Activated T-cell treated with anti-CD3 and anti-CD28 coated beads, Interleukin-2, amount 50 U/mL, for 48 hours (primary cell): ENCODE measurements at regions not wholly inside any gene's neighbourhood (a gene's known extent, or its start where the extent isn't known, plus 50 kb on each side); places are given as distances from the start of the nearest gene placed in this dataset.
"Not testable (repeated sequence)": the region's sequence is repeated elsewhere in the genome, so short reads cannot be mapped to it uniquely, and the experiment has no call there.

ENCODE experiments used
- DNase-seq, 2 experiments: peaks; one replicate each; pipeline ENCODE4 v3.0.0-alpha.2; 2020

DNA sequence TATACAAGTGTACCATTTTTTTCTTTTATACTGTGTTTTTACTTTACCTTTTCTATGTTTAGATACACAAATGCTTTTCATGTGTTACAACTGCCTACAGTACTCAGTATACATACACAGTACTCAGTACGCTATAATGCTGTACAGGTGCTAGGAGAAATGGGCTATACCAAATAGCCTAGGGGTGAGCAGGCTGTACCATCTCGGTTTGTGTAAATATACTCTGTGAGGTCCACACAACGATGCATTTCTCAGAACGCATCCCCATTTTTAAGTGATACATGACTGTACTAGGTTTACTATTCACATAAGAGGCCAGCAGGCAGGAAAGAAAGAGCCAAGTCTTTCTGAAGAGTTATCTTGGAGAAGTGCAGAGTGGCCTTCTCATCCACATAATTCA lies 426.4 kb upstream of the MTPN start:
- DNase-seq, result no peak

DNA sequence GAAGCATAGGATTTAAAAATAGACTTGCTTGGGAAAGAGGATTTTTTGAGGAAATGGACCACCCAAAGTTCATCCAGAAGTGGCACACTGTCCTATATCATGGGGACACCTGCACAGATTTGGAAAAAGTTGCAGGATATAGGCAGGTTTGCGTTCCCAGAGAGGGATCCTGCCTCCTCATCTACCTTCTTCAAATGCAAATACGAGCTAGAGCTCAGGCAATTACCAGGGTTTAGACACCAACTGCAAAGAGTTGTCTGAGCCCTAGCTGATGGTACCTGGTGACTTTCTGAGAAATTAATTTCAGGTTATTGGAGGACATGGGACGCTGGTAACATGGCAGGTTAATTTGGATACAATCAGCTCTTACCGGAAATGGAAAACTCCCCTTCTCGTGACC lies 423.7 kb upstream of the MTPN start:
- DNase-seq, result no peak

DNA sequence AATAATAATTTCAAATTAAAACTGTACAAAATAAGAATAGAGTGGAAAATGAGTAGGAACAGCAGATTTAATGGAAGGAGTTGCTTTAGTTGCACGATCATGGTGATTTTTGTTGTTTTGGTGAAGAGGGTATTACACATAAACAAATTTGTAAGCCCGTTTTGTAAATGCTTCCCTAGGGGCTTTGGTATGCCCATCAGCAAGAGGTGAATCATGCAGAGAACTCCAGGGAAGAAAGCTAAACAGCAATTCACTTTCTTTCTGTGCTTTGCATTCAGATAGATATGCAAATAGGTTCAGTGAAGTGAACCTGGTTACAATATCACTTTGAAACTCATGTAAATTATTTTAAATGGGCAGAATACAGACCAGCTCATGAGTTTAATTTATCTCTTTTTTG lies 422.2 kb upstream of the MTPN start:
- no peak for DNase-seq

DNA sequence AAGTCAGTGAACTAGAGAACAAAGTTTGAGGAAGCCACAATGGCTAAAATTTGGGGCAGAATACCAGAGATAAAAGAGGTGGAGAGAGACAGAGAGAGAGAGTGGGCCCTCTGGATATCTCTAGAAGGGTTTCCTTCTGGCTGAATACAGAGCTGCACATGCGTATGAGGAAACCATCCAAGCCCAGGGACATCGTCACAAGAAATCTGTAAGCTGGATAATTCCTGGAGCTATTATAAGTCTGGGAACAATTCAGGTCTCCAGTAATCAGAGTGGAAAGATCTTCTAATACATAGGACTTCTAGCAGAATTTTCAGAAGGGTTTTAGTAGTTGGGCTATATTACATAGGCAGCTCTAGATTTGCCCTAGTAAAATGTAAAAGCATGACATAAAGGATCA lies 415.7 kb upstream of the MTPN start:
- DNase-seq, result no peak

DNA sequence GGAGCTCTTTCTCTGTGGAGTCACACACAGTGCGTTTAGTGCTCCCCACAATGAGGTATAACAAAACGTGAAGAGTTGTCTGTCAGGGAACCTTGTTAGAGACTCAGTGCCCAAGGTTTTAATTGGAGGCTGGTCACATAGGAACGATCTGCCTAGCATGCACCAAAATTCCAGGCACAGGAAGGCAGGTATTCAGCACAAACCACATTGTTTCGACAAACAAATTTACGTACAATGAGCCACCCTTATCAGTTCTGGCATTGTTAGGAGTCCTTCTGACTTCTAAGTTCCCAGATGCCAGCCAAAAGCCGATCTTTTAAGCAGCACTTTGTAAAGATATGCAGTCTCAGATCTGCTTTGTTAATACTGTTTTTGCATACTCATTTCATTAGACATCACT lies 414.2 kb upstream of the MTPN start:
- no peak for DNase-seq

DNA sequence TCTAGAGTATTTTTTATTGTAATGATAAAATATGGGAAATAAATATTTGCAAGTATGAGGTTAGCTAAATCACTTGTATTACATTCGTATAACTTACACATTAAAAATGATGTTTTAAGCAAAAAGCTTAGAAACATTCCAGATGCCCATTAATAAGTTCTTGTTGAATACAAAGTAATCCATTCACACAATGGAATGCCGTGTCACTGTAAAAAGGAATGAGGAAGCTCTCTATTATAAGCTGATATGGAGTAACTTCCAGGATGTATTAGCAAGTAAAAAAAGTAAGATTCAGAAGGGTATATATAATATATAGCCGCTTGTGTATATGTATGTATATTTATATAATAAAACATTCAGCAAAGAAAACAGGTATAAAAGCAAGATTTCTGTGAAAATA lies 412.8 kb upstream of the MTPN start:
- DNase-seq, result no peak

DNA sequence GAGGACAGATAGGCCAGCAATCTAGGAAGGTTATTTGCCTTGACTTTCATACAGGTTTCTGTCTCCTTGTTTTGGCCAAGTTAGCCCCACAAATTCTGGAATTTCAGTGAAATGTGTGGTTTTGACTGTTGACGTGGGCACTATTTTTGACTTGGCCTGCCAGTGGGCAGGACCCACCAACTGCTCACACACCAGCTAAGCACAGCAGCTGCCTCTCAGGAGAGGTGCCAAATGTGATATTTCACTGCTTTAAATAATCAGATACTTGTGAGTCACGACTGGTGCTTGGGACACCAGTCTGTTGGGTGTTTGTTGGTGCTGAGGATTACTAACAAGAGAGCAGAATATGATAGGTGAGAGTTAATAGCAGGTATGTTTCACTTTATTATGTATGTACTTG lies 409.7 kb upstream of the MTPN start:
- DNase-seq, result no peak

DNA sequence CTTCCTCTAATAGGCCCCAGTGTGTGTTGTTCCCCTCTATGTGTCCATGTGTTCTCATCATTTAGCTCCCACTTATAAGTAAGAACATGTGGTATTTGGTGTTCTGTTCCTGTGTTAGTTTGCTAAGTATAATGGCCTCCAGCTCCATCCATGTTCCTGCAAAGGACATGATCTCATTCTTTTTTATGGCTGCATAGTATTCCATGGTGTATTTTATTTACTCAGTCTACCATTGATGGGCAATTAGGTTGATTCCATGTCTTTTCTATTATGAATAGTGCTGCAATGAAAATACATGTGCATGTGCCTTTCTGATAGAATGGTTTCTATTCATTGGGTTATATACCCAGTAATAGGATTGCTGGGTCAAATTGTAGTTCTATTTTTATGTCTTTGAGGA lies 394.2 kb upstream of the MTPN start:
- not testable (repeated sequence) for DNase-seq

DNA sequence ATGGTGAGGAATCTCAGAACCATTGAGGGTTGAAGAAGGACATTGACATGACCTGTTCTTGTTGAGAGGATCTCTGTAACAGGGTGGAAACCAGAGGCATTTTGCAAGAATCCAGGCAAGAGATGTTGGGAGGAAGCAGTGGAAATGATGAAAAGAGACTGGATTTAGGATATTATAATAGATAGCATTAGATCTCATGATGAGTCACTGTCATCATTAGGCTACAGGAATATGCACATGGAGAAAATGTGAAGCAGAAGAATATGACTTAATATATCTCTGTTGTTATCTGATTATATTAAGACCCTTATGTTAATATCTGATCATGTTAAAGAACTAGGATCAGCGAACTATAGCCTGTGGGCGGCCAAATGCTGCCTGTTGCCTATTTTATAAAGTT lies 393.0 kb upstream of the MTPN start:
- DNase-seq, result no peak

DNA sequence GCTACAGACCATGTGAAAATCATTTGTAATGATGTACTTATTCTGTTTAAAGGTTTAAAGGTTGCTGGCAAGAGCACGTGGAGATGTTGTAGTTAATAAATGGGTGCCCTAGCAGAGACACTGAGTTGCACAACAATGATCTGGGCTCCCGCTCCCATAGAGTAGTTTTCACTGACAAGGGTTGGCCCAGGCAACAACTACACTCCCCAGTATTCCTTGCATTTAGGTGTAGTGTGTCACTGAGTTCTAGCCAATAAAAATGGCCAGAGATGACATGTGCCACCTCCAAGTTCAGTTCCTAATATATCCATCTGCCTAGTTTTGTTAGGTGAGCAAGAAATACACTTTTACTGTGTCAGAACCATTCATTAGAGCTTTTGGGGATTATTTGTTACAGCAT lies 392.1 kb upstream of the MTPN start:
- DNase-seq, result no peak

DNA sequence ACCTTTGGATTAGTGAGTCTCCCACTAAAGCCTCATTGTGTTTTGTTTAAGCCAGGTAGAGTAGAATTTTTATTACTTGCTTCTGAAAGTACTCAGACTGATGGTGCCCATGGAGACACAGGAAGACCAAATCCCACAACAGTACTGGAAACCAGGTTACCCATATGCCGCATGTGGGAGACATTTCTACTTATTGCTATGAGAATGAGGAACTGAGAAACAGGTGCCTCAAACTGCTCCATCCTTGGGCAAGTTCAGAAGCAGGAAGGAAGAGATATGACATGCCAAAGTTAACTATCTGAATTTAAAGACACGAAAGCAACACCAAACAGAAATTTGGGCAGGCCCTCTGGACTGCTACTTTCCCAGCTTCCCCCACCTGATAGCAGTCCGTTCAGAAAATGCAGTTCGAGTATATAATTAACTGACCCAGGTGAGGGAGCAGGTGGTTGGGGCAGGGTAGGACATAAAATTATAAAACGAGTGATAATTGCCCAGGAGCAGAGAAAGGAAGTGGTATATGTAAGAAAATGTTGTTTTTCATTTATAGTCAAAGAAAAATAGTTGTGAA lies 382.3 kb upstream of the MTPN start:
- DNase-seq, result no peak

DNA sequence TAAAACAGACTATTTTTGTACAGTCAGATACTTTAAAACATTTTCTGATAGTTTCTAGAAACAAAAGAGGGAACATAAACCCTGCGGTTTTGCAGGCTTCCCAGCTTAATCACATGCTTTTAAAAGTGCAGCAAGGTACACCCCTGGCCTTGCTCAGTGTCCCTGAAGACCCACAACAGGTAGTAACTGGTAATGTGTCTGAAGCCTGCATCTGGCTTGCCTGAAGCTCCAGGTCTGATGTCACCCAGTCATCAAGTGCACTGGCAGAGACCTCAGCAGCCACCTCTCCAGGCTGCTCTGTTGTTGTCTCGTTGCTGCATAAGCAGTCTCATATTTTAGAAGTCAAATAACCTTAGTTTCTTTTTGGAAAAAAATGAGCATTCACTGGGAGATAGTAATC lies 376.1 kb upstream of the MTPN start:
- no peak for DNase-seq

DNA sequence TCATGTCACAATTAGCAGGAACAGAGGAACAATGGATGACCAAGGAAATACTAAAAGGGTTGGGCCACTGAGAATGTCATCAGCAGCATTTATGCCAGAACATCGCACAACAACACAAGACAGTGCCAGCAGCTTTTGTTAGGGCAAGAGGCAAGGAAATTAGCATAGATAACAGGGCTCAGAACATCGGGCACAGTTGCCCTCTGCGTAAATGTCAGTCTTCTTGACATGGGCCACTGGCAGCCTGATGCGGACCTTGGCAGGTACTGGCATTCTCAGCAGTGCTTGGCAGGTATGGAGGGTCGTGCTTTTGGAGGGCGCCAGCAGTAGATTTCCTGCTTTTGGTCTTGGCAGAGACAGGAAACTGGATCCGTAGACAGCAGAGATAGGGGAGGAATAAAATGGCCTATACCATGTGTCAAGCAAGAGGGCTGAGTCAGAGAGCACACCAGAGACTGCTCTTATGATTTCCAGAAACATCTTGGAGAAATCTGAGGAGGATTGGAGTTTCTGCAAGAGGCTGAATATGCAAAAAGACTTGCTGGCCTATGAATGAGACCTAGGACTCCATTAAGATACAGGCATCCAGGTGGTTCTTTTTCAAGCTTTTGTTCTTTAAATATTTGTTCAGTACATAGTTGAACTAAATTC lies 371.5 kb upstream of the MTPN start:
- DNase-seq, result no peak

DNA sequence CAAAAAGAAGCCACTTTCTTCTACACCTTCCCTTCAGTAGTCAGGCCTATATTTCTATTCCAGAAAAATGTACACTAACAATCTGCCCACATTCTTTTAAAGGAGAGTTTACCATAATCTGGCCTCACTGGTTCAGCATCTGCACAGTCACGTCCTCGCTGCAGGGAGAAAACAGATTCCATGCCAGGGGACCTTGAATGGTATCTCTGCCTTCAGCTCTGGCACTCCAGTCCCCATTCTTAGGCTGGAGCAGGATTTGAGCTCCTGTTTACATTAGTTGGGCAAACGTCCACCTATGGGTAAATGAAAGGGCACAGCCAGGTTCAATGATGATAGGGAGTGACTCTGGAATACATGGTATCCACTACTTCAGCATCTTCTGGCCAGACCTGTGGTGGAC lies 371.0 kb upstream of the MTPN start:
- no peak for DNase-seq

DNA sequence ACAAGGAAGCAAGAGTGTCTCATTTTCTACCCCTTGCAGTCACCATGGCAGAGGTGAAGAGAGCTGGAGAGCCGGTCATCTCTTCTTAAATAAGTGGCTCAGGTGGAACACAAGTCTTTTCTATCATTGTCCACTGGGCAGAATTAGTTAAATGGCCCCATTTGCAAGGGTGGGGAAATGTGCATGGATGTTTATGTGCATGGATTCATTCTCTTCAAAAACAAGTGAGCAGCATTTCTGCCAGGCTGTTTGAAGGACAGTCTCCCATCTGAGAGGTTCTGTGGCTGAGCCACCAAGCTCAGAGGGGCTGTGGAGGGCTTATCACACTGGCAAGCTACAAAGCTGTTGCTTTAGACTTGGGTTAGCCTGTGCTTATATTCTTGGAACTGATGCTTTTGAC lies 370.3 kb upstream of the MTPN start:
- DNase-seq, result no peak

DNA sequence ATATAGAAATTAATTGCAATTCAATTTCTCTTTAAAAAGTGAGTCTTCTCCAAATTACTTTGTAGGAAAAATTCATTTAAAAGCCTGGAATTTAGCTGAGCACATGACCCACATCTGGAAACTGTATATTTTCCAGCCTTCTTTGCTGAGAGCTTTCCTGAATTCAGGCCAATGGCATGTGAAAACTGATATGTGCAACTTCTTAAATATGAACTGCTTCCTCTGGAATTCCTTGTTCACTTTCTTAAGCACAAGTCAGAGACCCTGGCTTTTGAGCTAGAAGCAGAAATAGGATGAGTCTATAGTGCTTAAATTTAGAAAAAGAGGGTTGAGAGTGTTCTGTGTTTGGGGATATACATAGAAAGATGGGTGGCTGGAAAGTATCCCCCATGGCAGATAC lies 365.1 kb upstream of the MTPN start:
- no peak for DNase-seq

DNA sequence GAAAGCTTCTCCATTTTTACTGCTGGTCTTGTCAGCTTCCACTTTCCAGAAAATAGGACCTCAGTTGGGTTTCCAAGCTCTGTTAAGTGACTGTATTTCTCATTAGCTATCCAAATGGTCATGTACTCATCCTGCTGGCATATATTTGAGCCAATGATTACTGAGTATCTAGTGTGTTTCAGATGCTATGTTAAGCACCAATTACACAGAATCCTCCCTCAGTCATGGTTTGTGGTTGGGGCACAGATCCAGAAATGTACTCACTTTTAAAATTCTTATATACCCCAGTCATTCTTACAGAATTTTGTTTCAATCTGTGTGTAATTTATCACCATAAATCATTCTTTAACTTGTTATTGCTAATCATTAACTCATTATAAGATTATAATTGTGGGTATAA lies 362.3 kb upstream of the MTPN start:
- no peak for DNase-seq

DNA sequence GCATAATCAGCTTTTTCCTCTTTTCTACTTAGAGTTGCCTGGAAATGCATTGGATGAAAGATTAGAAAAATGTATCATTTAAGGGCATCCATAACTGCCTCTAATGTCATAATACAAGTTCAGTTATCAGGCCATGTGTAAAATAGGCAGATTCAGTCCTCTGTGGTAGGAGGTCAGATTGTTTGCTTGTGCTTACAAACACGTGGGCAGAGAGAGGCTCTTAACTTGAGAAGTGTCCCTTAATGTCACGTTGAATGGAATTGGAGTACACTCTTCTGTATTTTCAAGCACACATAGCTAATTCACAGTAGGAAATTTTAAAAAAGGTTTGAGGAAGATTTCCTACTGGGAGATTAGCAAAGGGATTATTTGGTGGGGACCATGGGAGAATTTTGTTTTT lies 359.8 kb upstream of the MTPN start:
- DNase-seq, result no peak

DNA sequence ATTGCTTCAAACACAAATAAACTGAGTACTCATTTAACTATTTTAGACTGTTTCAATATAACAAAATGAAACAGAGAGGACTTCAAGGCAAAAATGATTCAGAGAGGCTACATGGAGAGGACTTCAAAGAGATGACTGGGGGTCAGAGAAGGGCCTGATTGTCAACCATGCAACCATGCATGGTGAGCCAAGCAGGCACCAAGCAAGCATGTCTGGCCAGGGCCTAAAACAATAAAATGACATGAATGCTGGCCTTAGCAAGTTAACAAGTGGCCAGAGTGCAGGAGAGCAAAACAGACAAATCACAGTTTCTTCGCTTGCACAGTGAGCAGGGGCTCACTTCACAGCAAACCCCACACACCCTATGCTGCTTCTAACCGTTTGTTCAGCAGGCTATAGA lies 356.5 kb upstream of the MTPN start:
- no peak for DNase-seq

DNA sequence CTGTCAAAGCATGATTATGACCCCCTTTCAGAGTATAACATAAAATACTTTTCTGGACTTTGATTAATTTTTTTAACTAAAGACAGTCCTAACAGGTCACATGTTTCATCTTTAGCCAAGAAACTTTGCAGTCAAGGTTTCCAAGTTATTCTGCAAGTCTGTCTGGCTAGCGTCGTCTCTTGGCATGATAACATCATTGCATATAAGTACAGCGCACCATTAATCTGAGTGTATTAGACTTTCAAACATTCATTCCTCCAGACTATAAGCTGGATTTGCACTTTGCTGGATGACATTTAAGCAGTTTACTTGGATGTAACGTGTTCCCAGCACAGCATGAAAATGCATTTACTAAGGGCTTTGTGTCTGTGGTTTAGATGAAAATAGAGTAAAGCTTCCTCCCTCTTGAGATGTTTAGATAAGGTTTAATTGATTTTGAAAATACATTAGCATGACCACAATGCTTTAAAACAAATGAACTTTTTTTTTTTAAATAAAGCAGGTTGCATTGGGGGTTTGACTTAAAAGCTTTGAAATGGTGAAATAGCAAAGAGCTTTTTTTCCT lies 349.0 kb upstream of the MTPN start:
- DNase-seq, result no peak

DNA sequence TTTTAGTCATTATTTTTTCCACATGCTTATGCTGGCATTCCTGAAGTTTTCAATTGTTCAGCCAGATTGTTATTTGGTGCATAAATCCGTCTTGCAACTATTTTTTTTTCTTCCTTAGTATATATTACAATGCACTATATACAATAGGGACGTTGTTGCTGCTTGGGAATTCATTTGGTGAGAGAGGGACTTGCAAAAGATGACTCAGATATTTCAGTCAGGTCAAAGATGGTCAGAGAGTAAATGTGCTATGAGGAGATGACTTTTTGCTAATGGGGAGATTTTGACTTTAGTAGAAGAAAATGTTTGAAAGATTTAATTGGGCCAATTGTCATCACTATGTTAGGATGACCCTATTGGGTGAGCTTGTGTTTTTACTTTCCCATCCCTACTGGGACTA lies 348.4 kb upstream of the MTPN start:
- no peak for DNase-seq

DNA sequence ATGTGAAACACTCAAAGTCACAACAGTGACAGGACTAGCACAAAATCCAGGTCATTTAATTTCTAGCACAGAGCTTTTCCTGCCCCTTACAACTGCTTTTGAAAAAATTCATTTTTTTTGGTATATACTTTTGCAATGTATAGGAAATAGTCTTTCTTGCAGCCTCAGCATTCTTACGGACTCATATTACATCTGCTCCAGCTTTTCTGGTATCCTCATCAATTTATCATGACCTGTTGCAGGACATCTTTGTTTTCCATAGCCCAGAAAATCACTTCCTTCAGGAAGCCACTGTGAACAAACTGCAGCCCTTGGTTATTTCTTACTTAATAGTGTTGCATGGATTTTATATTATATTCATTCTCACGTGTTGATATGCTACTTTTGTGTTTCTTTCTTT lies 347.9 kb upstream of the MTPN start:
- no peak for DNase-seq

DNA sequence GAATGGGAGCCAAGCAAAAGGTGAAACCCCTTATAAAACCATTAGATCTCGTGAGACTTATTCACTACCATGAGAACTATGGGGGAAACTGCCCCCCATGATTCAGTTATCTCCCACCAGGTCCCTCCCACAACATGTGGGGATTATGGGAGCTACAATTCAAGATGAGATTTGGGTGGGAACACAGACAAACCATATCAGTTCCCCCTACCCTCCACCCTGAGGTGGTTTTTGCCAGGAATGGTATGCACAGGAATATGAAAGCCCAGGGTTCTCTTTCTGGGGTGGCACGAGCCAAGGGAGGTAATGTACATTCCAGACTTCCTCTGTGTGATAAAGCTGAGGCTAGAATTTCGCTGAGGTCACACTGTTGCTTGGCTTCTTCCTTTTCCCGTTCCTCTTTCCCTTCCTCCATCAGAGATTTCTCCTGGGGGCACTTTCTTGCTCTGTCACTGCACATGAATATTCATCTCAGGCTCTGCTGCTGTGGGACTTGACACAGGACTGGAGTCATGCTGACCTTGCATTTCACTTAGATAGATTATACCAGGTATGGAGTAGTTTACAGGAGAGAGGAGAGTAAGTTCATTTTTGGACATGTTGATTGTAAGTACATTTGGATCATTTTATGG lies 347.0 kb upstream of the MTPN start:
- no peak for DNase-seq

DNA sequence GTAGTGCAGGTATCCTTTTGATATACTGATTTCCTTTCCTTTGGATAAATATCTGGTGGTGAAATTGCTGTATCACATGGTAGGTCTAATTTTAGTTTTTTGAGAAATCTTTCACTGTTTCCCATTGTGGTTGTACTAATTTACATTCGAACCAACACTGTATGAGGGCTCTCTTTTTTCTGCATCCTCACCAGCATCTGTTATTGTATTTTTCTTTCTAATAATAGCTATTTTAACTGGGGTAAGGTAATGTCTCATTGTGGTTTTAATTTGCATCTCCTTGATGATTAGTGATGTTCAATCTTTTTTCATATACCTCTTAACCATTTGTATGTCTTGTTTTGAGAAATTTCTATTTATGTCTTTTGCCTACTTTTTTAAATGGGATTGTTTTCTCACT lies 335.4 kb upstream of the MTPN start:
- DNase-seq, result no peak

DNA sequence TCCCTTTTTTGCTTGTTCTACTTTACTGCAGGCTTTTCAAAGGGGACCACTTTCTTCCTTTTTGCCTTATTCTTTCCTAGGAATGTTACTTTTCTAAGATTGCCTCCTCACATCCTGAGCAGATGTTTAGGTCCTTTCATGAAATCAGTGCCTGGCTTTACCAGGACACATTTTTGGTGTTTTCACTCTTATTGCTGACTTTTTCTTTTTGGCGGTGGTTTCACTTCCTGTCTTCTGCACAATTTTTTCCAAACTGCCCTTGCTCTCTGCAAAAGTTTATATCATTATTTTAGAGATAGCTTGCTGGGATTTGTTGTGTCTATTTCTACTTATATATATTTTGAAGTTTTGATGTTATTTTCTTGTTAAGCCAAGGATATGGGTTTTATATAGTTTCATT lies 332.2 kb upstream of the MTPN start:
- no peak for DNase-seq
